GM13976 (cell line): ENCODE measurements at regions not wholly inside any gene's neighbourhood (a gene's known extent, or its start where the extent isn't known, plus 50 kb on each side); places are given as distances from the start of the nearest gene placed in this dataset.

Source experiments
- DNase-seq: peaks from one replicate; pipeline ENCODE4 v3.0.0; 2012; ENCODE audit warnings: low spot score
- in situ Hi-C: fragments of 300-500 bp; cut with MboI; formaldehyde crosslinking; loops from one replicate; pipeline ENCODE4 v1.12.0; 2022; ENCODE audit warnings: low sequenced_read_pairs, mixed read lengths, inconsistent platforms; ENCODE audit not compliant: unreplicated experiment
- TF ChIP-seq, protein P1 (sequence below): IDR thresholded peaks from 2 replicates; pipeline ENCODE4 v1.5.1; 2012; ENCODE audit warnings: borderline replicate concordance, mild to moderate bottlenecking; ENCODE audit not compliant: insufficient read depth; ENCODE audit errors: extremely low read depth, missing control alignments, control extremely low read depth

DNA sequence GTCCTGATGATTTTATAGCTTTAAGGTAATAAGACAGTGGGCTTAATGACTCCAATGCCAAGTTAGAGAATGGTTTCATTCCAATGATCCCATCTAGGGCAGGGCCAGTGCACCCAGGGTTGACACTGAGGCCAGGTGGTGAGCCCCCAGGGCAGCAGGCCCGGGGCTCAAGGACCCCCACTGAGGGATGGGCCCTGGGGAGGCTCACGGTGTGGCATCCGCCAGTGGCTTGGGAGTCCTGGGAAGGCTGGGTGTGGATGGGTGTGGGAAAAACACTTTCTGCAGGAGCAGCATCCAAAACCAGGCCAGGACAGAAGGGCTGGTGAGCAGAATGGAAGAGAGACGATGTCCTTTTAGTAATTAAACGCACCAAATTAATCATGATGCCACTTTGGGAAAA, 626.3 kb downstream of the TBC1D22A start:
- DNase-seq: no peak
- in situ Hi-C loops: no loop called here
- TF ChIP-seq, protein P1, sequence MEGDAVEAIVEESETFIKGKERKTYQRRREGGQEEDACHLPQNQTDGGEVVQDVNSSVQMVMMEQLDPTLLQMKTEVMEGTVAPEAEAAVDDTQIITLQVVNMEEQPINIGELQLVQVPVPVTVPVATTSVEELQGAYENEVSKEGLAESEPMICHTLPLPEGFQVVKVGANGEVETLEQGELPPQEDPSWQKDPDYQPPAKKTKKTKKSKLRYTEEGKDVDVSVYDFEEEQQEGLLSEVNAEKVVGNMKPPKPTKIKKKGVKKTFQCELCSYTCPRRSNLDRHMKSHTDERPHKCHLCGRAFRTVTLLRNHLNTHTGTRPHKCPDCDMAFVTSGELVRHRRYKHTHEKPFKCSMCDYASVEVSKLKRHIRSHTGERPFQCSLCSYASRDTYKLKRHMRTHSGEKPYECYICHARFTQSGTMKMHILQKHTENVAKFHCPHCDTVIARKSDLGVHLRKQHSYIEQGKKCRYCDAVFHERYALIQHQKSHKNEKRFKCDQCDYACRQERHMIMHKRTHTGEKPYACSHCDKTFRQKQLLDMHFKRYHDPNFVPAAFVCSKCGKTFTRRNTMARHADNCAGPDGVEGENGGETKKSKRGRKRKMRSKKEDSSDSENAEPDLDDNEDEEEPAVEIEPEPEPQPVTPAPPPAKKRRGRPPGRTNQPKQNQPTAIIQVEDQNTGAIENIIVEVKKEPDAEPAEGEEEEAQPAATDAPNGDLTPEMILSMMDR: no peak

DNA sequence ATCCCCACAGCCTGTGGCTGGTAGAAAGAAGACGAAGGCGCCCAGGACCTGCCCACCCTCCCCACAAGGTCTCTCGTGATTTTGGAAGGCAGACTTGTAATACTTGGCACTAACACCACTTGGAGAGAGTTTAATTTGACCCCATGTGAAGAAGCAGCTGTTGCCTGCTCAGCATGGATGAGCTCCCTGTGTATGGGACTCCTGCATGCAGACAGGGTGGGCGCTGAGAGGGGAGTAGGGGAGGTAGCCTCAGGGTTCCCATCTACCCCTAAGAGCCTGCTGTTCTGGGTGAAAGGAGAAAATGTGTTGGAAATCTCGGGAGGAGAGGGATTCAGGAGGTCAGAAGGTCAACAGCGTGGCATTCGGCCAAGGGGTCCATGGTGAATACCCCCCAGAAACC, 625.9 kb downstream of the TBC1D22A start:
- TF ChIP-seq, protein P1: no peak
- in situ Hi-C loops: no loop called here
- no peak for DNase-seq

DNA sequence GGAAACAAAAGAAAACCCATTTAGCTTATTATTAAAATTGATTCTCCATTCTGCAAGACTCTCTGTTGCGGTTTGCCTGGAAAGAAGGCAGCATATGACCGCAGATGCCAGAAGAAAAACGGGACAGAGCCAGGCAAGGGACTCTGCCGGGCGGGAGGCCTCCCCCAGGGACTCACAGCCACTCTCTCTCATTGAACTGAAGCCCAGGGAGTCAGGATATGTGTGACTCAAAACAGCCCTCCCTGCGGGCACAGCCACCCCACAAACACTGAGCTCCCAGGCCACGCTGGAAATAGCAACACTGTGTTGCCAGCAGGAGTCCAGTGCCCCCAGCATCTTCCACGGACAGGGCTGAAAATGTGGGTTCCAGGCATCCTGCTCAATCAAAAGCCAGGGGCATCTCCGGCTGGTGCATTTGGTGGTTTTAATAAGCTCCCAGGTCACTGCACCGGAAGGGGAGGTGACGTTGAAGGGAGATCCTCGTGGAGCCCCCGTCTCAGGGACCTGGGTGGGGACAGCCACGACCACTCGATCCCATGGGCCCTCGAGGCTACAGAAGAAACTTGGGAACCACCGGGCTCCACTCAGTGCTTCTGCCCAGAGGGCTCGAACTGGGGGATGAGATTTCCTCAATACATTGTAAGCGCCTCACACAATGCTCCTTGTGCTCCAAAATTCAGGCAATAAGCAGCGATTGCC, 624.5 kb downstream of the TBC1D22A start:
- TF ChIP-seq, protein P1: no peak
- in situ Hi-C loops: no loop called here
- no peak for DNase-seq

DNA sequence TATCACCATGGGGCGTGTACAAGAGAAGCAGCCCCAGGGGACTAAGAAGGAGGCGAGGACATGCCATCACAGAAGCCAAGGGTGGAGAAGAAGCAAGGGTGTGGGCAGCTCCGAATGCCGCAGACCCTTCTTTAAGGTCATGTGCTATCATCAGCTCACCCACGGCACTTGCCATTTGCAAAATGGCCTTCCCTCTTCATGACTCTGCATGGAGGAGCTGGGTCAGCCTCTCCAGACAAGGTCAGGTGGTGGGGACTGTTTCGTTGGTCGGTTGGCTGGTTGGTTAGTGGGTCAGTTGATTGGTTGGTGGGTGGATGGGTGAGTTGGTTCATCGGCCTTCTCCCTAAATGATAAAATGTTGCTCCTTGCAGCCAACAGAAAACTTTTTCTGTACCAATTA, 622.5 kb downstream of the TBC1D22A start:
- TF ChIP-seq, protein P1: no peak
- in situ Hi-C loops: no loop called here

DNA sequence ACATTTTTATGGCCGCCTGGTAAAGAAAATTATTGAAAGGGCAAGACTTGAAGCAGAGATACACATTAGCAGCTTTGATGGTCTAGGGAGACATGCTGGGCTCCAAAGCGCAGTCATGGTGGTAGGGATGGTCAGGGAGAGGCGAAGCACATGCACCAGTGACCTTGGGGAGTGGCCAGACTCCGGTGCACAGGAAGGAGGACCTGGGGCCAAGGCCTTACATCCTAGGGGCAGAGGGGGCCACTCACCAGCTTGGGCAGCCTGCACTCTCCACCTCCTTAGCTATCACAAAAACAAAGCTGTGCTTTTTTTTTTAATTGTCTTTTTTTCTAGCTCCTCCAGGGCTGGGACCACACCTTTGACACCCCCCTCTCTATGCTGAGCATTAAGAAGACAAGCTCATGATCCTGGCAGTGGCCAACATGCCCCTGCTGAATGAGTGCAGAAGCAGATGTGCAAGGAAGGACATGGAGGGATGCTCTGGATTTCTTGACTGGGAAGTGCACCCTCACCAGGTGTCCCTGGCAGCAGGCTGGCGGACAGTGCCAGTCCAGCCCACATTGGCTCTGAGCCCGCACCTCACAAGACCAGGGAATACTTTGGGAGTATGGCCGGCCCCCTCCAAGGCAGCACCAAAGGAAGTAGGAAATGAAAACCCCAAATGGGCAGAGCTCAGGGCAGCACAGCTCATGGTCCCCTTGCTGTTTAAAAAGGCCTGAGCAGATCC, 619.9 kb downstream of the TBC1D22A start:
- DNase-seq: no peak
- in situ Hi-C loops: no loop called here
- TF ChIP-seq, protein P1: no peak

More for the DNA sequence above, 622.5 kb downstream of the TBC1D22A start:
- no peak for DNase-seq

DNA sequence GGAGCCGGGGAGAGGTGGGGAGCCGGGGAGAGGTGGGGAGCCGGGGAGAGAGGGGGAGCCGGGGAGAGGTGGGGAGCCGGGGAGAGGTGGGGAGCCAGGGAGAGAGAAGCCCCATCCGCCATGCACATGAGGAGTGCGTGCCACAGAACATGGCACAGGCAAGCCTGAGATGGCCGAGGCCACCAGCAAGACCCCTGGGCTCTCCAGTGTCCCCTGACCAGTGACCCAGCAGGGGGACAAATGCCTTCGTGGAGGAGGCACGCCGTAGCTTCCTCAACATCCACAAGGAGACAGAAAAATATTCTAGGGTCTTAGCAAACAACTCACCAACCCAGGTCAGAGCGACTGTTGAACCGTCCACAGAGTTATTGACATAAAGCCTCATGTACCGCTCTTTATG, 618.8 kb downstream of the TBC1D22A start:
- in situ Hi-C loops: no loop called here
- no peak for DNase-seq
- TF ChIP-seq, protein P1: no peak

DNA sequence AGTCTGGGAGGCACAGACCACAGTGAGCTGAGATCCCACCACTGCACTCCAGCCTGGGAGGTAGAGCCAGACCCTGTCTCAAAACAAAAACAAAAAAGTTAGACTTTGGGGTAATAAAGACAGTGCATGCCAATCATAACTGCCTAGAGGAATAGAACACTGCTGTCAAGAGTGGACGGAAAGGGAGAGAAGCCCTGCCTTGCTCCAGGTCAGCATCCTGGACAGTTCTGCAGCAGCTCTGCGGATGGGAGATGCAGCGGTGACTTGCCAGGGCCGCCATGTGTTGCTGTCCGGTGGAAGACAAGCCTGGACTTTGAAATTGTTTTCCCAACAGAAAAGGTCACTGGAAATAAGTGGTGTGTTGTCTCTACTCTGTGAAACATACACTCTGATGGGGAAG, 618.2 kb downstream of the TBC1D22A start:
- in situ Hi-C loops: no loop called here
- TF ChIP-seq, protein P1: no peak
- no peak for DNase-seq
